ENCODE measurements at regions not wholly inside any gene's neighbourhood (a gene's known extent, or its start where the extent isn't known, plus 50 kb on each side); places are given as distances from the start of the nearest gene placed in this dataset.

DNA sequence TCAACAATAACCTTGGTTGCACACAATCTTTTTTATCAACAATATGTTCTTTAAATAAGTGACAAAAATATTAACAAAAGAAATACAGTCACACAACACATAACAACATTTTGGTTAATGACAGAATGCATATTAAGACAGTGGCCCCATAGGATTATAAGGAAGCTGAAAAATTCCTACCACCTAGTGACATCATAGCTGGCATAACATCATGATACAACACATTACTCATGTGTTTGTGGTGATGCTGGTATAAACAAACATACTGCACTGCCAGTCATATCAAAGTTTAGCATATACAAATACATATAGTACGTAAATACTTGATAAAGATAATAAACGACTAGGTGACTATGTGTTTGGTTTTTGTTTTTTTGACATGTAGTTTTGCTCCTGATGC is 344.8 kb upstream of the POU5F2 start:
- TF ChIP-seq, protein P1, sequence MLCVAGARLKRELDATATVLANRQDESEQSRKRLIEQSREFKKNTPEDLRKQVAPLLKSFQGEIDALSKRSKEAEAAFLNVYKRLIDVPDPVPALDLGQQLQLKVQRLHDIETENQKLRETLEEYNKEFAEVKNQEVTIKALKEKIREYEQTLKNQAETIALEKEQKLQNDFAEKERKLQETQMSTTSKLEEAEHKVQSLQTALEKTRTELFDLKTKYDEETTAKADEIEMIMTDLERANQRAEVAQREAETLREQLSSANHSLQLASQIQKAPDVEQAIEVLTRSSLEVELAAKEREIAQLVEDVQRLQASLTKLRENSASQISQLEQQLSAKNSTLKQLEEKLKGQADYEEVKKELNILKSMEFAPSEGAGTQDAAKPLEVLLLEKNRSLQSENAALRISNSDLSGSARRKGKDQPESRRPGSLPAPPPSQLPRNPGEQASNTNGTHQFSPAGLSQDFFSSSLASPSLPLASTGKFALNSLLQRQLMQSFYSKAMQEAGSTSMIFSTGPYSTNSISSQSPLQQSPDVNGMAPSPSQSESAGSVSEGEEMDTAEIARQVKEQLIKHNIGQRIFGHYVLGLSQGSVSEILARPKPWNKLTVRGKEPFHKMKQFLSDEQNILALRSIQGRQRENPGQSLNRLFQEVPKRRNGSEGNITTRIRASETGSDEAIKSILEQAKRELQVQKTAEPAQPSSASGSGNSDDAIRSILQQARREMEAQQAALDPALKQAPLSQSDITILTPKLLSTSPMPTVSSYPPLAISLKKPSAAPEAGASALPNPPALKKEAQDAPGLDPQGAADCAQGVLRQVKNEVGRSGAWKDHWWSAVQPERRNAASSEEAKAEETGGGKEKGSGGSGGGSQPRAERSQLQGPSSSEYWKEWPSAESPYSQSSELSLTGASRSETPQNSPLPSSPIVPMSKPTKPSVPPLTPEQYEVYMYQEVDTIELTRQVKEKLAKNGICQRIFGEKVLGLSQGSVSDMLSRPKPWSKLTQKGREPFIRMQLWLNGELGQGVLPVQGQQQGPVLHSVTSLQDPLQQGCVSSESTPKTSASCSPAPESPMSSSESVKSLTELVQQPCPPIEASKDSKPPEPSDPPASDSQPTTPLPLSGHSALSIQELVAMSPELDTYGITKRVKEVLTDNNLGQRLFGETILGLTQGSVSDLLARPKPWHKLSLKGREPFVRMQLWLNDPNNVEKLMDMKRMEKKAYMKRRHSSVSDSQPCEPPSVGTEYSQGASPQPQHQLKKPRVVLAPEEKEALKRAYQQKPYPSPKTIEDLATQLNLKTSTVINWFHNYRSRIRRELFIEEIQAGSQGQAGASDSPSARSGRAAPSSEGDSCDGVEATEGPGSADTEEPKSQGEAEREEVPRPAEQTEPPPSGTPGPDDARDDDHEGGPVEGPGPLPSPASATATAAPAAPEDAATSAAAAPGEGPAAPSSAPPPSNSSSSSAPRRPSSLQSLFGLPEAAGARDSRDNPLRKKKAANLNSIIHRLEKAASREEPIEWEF (IDR thresholded peaks at IDR 0.05; ENCODE audit: insufficient replicate concordance, low read depth, low read length): no peak
- TF ChIP-seq ESRRA (IDR thresholded peaks at IDR 0.05; ENCODE audit: low read length) (no peak), RCOR1 (conservative IDR thresholded peaks at IDR 0.05; ENCODE audit: low read depth, low read length) (no peak), EP300 (IDR thresholded peaks at IDR 0.05; ENCODE audit: borderline replicate concordance in 1 of 2, control insufficient read depth in 1 of 2, low read depth in 2 of 2, low read length in 2 of 2) (no peak), TBL1XR1 (IDR thresholded peaks at IDR 0.05; ENCODE audit: low read depth, low read length) (no peak), SUZ12 (IDR thresholded peaks at IDR 0.05; ENCODE audit: unreplicated experiment) (no peak), POLR2A (IDR thresholded peaks at IDR 0.05; ENCODE audit: low read depth, low read length) (no peak)
- TF ChIP-seq, protein P2, sequence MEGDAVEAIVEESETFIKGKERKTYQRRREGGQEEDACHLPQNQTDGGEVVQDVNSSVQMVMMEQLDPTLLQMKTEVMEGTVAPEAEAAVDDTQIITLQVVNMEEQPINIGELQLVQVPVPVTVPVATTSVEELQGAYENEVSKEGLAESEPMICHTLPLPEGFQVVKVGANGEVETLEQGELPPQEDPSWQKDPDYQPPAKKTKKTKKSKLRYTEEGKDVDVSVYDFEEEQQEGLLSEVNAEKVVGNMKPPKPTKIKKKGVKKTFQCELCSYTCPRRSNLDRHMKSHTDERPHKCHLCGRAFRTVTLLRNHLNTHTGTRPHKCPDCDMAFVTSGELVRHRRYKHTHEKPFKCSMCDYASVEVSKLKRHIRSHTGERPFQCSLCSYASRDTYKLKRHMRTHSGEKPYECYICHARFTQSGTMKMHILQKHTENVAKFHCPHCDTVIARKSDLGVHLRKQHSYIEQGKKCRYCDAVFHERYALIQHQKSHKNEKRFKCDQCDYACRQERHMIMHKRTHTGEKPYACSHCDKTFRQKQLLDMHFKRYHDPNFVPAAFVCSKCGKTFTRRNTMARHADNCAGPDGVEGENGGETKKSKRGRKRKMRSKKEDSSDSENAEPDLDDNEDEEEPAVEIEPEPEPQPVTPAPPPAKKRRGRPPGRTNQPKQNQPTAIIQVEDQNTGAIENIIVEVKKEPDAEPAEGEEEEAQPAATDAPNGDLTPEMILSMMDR (IDR thresholded peaks at IDR 0.05 in 2 of 3, conservative IDR thresholded peaks at IDR 0.05 in 1 of 3; ENCODE audit: control insufficient read depth in 2 of 3, extremely low read depth in 1 of 3, insufficient read depth in 1 of 3, low read depth in 3 of 3, low read length in 3 of 3): no peak
- TF ChIP-seq, protein P3, sequence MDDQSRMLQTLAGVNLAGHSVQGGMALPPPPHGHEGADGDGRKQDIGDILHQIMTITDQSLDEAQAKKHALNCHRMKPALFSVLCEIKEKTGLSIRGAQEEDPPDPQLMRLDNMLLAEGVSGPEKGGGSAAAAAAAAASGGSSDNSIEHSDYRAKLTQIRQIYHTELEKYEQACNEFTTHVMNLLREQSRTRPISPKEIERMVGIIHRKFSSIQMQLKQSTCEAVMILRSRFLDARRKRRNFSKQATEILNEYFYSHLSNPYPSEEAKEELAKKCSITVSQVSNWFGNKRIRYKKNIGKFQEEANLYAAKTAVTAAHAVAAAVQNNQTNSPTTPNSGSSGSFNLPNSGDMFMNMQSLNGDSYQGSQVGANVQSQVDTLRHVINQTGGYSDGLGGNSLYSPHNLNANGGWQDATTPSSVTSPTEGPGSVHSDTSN (IDR thresholded peaks at IDR 0.05; ENCODE audit: insufficient replicate concordance, low read depth, low read length): no peak

All from GM12878 (cell line).